Activated T-cell treated with anti-CD3 and anti-CD28 coated beads, Interleukin-2, amount 50 U/mL, for 1 hour (primary cell): ENCODE measurements at regions not wholly inside any gene's neighbourhood (a gene's known extent, or its start where the extent isn't known, plus 50 kb on each side); places are given as distances from the start of the nearest gene placed in this dataset.
"Not testable (repeated sequence)": the region's sequence is repeated elsewhere in the genome, so short reads cannot be mapped to it uniquely, and the experiment has no call there.

ENCODE experiments used
- DNase-seq: peaks from one replicate; pipeline ENCODE4 v3.0.0-alpha.2; 2020

GRCh38 chr2:204373942-204374341 lies 171.3 kb upstream of the PARD3B start:
- no peak for DNase-seq

GRCh38 chr2:204380141-204380881 lies 165.0 kb upstream of the PARD3B start:
- no peak for DNase-seq

GRCh38 chr2:204386668-204387067 lies 158.6 kb upstream of the PARD3B start:
- no peak for DNase-seq

- DNase-seq = no peak
Measured at GRCh38 chr2:204389120-204389519, 156.2 kb upstream of the PARD3B start.

GRCh38 chr2:204389856-204390255 lies 155.4 kb upstream of the PARD3B start:
- DNase-seq = no peak

- DNase-seq = no peak
Measured at GRCh38 chr2:204395539-204395938, 149.7 kb upstream of the PARD3B start.

GRCh38 chr2:204401114-204401513 lies 144.2 kb upstream of the PARD3B start:
- no peak for DNase-seq

GRCh38 chr2:204407204-204408014 lies 137.9 kb upstream of the PARD3B start:
- no peak for DNase-seq

GRCh38 chr2:204412782-204413181 lies 132.5 kb upstream of the PARD3B start:
- DNase-seq = not testable (repeated sequence)

- no peak for DNase-seq
Measured at GRCh38 chr2:204415406-204416181, 129.7 kb upstream of the PARD3B start.

GRCh38 chr2:204416236-204416635 lies 129.0 kb upstream of the PARD3B start:
- no peak for DNase-seq

- DNase-seq = no peak
Measured at GRCh38 chr2:204425821-204426220, 119.5 kb upstream of the PARD3B start.

GRCh38 chr2:204428675-204429074 lies 116.6 kb upstream of the PARD3B start:
- no peak for DNase-seq

GRCh38 chr2:204431529-204431928 lies 113.7 kb upstream of the PARD3B start:
- DNase-seq = no peak

- no peak for DNase-seq
Measured at GRCh38 chr2:204432196-204432595, 113.1 kb upstream of the PARD3B start.

- no peak for DNase-seq
Measured at GRCh38 chr2:204434660-204435462, 110.4 kb upstream of the PARD3B start.

- DNase-seq = no peak
Measured at GRCh38 chr2:204436230-204436629, 109.0 kb upstream of the PARD3B start.

- DNase-seq = no peak
Measured at GRCh38 chr2:204437408-204437807, 107.9 kb upstream of the PARD3B start.

GRCh38 chr2:204437815-204438756 lies 107.2 kb upstream of the PARD3B start:
- DNase-seq = no peak

- no peak for DNase-seq
Measured at GRCh38 chr2:204441316-204441715, 104.0 kb upstream of the PARD3B start.

GRCh38 chr2:204445149-204445548 lies 100.1 kb upstream of the PARD3B start:
- DNase-seq = no peak
